VCaP (cell line): ENCODE measurements at regions not wholly inside any gene's neighbourhood (a gene's known extent, or its start where the extent isn't known, plus 50 kb on each side); places are given as distances from the start of the nearest gene placed in this dataset.

ENCODE experiments used
- H3K27ac ChIP-seq: fragments of 450-650 bp; 2 replicates; pipeline ENCODE4 v1.5.1; 2017
- TF ChIP-seq, protein P1 (sequence below): fragments of 450-650 bp; conservative IDR thresholded peaks from 2 replicates; pipeline ENCODE4 v1.5.1; 2017; ENCODE audit warnings: mild to moderate bottlenecking, moderate library complexity

DNA sequence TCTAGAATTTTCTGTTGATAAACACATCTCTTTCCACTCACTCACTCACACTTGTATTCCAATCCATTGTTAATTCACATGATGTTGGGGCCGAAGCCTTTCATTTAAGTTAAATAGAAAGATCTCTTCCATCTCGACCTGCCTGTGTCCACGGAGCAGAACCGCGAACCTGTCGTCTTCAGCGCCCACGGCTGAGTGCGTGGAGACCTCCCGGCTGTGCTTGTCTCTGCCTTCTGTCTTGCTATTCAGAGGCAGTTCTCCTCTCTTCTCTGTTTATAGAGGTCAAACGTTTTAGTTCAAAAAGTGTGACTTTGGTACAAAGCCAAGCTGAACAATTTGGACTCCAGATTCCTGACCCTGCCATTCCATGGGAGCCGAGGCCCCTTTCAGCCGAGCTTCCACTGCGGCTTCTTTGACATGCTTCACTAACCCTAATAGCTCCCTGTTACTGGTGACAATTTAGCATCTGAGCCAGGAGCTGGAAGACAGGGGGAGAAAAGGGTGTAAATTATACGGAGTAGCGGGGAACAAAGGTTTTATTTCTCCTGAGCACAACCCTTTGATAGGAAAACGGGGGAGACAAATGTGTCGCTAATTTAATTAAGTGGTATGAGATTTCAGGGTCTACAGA is 314.4 kb upstream of the IRX4 start:
- no peak overlapping the region for H3K27ac ChIP-seq
- TF ChIP-seq, protein P1, sequence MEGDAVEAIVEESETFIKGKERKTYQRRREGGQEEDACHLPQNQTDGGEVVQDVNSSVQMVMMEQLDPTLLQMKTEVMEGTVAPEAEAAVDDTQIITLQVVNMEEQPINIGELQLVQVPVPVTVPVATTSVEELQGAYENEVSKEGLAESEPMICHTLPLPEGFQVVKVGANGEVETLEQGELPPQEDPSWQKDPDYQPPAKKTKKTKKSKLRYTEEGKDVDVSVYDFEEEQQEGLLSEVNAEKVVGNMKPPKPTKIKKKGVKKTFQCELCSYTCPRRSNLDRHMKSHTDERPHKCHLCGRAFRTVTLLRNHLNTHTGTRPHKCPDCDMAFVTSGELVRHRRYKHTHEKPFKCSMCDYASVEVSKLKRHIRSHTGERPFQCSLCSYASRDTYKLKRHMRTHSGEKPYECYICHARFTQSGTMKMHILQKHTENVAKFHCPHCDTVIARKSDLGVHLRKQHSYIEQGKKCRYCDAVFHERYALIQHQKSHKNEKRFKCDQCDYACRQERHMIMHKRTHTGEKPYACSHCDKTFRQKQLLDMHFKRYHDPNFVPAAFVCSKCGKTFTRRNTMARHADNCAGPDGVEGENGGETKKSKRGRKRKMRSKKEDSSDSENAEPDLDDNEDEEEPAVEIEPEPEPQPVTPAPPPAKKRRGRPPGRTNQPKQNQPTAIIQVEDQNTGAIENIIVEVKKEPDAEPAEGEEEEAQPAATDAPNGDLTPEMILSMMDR = no peak

DNA sequence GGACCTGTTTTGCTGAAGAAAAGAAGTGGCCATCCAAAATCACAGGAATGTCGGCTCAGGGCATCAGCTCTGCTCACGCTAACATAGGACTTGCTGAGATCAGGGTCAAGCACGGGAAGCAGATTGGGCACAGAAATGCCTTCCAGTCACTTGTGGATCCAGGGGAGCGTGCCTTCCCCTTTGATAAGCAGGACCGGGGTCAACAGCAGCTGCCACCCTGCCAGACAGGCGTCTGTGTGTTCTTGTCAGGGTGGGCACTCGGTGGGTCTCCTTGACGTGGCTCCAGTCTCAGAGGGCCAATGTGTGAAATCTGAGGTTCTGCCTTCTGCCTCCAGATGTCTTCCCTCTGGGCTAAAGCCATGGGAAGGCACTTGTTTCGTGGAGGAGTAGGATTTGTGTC is 313.7 kb upstream of the IRX4 start:
- TF ChIP-seq, protein P1 = no peak
- H3K27ac ChIP-seq = no peak overlapping the region

DNA sequence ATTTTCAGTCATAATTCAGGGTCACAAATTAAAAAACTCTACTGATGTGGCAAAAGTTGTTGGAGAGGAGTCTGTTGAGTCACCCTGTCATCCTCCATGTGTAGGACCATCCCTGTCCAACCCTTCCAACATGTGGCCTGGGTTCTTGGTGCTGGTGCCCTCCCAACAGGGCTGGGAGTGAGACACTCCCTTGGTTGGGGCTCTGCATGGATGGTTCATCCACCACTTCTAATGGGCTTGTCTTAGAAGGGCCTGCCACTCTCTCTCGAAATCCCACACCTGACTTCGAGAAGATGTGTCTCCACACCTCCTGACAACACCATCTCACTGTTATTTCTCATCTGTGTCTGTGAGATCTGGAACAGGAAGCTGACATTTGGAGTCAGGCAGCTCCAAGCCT is 312.2 kb upstream of the IRX4 start:
- H3K27ac ChIP-seq = no peak overlapping the region
- TF ChIP-seq, protein P1 = no peak

DNA sequence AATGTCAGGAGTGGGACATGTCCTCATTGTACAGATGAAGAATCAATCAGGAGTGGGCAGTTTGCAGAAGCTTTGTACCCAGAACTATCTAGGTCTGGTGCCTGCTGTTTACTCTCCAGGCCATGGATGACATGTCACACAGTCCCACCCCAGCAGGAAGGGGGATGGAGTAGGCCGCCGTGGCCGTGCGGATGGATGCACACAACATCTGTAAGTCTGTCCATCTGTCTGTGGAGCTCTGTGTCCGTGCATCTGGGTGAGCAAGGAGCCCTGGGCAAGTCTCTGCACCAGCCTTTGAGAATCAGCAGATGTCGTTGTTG is 311.5 kb upstream of the IRX4 start:
- TF ChIP-seq, protein P1 = no peak
- no peak overlapping the region for H3K27ac ChIP-seq

DNA sequence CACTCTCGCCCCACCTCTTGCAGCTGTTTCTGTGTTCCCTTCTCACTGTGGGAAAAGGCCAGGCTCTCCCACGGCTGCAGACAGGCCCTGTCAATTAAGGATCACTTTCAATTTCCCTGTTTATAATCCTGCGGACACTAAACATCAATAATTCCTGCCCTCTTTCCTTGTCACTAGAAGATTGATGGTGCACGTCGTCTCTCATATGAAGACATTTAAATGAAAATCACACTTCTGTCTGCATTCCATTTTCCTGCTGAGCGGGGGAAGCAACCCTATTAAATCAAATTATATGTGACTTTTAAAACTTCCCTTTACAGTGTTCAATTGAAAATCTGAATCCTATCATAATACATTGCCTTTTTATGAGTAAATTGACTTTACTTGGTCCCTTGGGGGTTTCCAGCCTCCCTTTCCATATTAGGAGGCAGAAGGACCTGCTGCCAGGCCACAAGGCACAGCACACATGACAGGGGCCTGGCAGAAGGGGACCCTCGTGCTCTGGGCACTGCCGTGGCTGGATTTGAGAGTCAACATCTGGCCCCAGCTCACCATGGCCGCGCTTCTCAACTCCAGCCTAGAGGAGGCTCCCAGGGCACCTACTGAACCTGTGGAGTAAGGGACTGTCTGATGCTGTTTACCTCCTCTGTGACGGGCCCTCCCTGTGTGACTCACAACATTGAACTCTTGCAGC is 311.0 kb upstream of the IRX4 start:
- no peak overlapping the region for H3K27ac ChIP-seq
- TF ChIP-seq, protein P1 = no peak

DNA sequence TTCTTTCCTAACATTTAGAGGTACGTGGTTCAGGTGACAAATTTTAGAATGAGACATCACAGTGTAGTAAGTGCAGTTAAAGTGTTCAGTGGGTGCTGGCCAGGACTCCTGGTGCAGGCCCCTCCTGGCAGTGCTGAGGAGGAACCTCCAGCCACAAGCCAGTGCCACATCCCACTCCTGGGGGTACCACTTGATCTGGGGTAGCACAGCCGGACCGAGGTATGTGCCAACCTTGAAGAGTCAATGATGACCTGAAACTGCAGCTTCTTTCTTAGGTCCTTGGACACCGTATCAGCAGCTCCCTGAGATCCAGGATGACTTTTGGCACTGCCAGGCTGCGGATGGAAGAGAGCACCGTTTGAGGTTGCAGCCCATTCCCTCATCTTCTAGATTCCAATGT is 310.4 kb upstream of the IRX4 start:
- TF ChIP-seq, protein P1 = no peak
- H3K27ac ChIP-seq = no peak overlapping the region

DNA sequence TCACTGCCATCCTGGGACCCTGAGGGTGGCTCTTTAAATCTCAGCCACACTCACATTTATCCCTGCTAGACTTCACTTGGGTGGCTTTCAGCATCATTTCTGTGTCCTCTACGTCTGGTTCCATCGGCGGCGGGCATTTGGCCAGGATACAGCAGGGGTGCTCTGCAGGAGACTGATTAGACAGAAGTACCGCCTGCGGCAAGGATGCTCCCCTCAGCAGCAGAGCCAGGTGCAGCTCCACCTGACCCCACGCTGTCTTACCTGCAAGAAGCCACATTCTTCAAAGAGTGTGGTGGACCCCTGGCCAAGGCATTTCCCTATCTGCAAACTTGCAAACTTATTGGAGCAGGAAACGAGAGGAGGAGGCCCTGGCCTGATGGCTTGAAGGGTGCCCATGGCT is 309.8 kb upstream of the IRX4 start:
- TF ChIP-seq, protein P1 = no peak
- H3K27ac ChIP-seq = no peak overlapping the region
